Gastroesophageal sphincter (tissue), 4 donors: ENCODE measurements at regions not wholly inside any gene's neighbourhood (a gene's known extent, or its start where the extent isn't known, plus 50 kb on each side); places are given as distances from the start of the nearest gene placed in this dataset.
"Not testable (repeated sequence)": the region's sequence is repeated elsewhere in the genome, so short reads cannot be mapped to it uniquely, and the experiment has no call there.

Experiments
- ATAC-seq: fragments of 150-250 bp; one replicate; pipeline ENCODE4 v1.9.1; 2016; ENCODE audit warnings: mild to moderate bottlenecking, moderate library complexity
- H3K27ac ChIP-seq, 4 donors: fragments of 200-600 bp; sonication (generic) in 3 of 4; 1 replicate in 3 of 4; 2 replicates in 1 of 4; pipeline ENCODE4 v1.5.1; 2016 to 2019
- H3K27me3 ChIP-seq: fragments of 200-600 bp; sonication (generic); one replicate; pipeline ENCODE4 v1.5.1; 2019
- H3K36me3 ChIP-seq, 2 donors: fragments of 200-600 bp; sonication (generic); one replicate each; pipeline ENCODE4 v1.5.1; 2019; ENCODE audit warnings: control low read depth in 1 of 2
- H3K4me1 ChIP-seq, 3 donors: fragments of 200-600 bp; sonication (generic); 1 replicate in 2 of 3; 2 replicates in 1 of 3; pipeline ENCODE4 v1.5.1; 2016 to 2019; ENCODE audit warnings: control low read depth in 2 of 3
- H3K4me3 ChIP-seq, 2 donors: fragments of 200-600 bp; sonication (generic); one replicate each; pipeline ENCODE4 v1.5.1; 2019; ENCODE audit warnings: mild to moderate bottlenecking in 1 of 2, moderate library complexity in 1 of 2
- H3K9me3 ChIP-seq, 3 donors: fragments of 200-600 bp; sonication (generic); one replicate each; pipeline ENCODE4 v1.5.1; 2017 to 2019; ENCODE audit warnings: control low read depth in 2 of 3
- EP300 ChIP-seq: sonication (generic); formaldehyde crosslinking; IDR thresholded peaks from one replicate; pipeline ENCODE4 v1.6.1; 2017; ENCODE audit warnings: antibody characterized with exemption, mild to moderate bottlenecking
- POLR2A ChIP-seq, 2 donors: fragments of 450-650 bp; IDR thresholded peaks; one replicate each; pipeline ENCODE4 v1.6.1; 2017; ENCODE audit warnings: antibody characterized with exemption in 2 of 2, mild to moderate bottlenecking in 2 of 2, moderate library complexity in 1 of 2
- POLR2AphosphoS5 ChIP-seq: sonication (generic); formaldehyde crosslinking; IDR thresholded peaks from one replicate; pipeline ENCODE4 v1.6.1; 2017; ENCODE audit warnings: antibody characterized with exemption
- WGBS, 2 donors: methylation state at CpG; one replicate each; pipeline ENCODE4 v1.1.5; 2018; ENCODE audit warnings: low coverage in 1 of 2; 5-methylcytosine and 5-hydroxymethylcytosine counted together
- TF ChIP-seq, protein P1 (sequence below), 4 experiments: fragments of 200-600 bp in 2 of 4; fragments of 450-650 bp in 2 of 4; sonication (generic) in 1 of 4; IDR thresholded peaks; one replicate each; pipeline ENCODE4 v1.5.1; 2017 to 2019; ENCODE audit warnings: antibody characterized with exemption in 4 of 4, mild to moderate bottlenecking in 2 of 4, moderate library complexity in 2 of 4

DNA sequence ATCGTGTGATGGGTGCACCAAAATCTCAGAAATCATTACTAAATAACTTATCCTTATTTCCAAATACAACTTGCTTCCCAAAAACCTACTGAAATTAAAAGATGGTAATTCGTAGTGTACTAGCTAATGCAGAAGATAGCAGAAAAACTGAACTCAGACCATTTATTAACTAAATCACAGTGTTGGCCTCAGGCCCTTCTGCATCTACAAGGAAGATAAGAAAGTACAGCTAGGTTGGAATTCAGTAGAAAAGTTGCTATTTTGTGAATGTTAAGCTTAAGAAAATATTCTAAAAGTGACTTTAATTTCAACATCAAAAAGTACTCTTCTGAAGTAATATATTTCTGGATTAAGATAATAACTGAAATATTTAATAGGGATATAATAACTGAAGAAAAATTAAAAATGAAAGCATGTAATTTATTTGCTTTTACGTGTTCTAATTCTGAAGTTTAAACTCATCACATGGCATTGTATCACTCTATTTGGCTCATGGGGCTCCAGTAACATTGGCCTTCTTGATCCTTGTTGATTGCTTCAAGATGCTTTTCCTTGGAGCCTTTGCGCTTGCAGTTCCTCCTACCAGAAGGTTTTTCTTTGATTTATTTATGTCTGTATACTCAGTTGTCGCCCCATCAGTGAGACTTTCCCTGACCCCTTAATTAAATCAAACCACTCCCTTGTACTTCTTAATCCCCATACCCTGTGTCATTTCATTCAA, 847.9 kb upstream of the ANO3 start:
- TF ChIP-seq EP300, result no peak
- TF ChIP-seq, protein P1, sequence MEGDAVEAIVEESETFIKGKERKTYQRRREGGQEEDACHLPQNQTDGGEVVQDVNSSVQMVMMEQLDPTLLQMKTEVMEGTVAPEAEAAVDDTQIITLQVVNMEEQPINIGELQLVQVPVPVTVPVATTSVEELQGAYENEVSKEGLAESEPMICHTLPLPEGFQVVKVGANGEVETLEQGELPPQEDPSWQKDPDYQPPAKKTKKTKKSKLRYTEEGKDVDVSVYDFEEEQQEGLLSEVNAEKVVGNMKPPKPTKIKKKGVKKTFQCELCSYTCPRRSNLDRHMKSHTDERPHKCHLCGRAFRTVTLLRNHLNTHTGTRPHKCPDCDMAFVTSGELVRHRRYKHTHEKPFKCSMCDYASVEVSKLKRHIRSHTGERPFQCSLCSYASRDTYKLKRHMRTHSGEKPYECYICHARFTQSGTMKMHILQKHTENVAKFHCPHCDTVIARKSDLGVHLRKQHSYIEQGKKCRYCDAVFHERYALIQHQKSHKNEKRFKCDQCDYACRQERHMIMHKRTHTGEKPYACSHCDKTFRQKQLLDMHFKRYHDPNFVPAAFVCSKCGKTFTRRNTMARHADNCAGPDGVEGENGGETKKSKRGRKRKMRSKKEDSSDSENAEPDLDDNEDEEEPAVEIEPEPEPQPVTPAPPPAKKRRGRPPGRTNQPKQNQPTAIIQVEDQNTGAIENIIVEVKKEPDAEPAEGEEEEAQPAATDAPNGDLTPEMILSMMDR (IDR thresholded peaks at IDR 0.05), result no peak
- TF ChIP-seq POLR2A (IDR thresholded peaks at IDR 0.05), result no peak
- no peak for TF ChIP-seq POLR2AphosphoS5
- Histone ChIP-seq H3K27me3 (no peaks in the 10 kb centered on the region), H3K27ac (no peak overlapping the region), H3K4me1 (no peaks in the 10 kb centered on the region), H3K9me3 (no peaks in the 10 kb centered on the region), H3K36me3 (no peaks in the 10 kb centered on the region), H3K4me3 (no peak overlapping the region)
- 66% methylated on average over 5 of the region's 5 CpGs for WGBS, 2 donors
- no peak for ATAC-seq

DNA sequence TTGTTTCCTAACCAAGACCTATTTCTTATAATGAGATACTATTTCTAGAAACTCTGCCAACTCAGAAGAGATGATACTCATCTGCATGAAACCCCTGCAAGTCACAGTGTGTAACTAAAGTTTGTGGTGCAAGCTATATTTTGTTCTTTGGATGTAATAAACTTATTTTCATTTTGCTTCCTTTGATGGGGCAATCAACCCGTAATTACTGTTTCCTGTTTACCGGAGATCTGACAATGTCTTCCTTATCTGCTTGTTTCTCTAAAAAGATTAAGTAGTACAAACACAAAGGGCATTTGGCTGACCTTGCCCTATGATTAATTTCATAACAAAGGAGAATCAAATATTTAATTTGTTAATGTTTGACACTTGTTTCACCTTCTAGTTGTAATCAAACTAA, 846.6 kb upstream of the ANO3 start:
- Histone ChIP-seq H3K36me3 (no peaks in the 10 kb centered on the region), H3K4me3 (no peak overlapping the region), H3K27ac (no peak overlapping the region), H3K27me3 (no peaks in the 10 kb centered on the region), H3K4me1 (no peaks in the 10 kb centered on the region), H3K9me3 (no peaks in the 10 kb centered on the region)
- TF ChIP-seq, protein P1 (IDR thresholded peaks at IDR 0.05), result no peak
- no peak for TF ChIP-seq POLR2A (IDR thresholded peaks at IDR 0.05)
- TF ChIP-seq POLR2AphosphoS5, result no peak
- TF ChIP-seq EP300, result no peak
- no peak for ATAC-seq
- 21 to 26% methylated on average over 2 of the region's 2 CpGs for WGBS, 2 donors

DNA sequence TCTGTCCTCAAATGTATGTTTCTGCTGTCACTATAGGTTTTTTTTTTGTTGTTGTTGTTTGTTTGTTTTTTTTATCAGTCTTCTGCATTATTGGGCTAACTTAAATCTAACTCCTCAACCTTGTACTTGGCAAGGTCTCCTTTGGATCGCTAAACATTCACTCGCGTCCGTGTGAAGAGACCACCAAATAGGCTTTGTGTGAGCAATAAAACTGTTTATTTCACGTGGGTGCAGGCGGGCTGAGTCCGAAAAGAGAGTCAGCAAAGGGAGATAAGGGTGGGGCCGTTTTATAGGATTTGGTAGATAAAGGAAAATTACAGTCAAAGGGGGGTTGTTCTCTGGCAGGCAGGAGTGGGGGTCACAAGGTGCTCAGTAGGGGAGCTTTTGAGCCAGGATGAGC, 845.6 kb upstream of the ANO3 start:
- WGBS, 2 donors, result 79 to 80% methylated on average over 8 of the region's 8 CpGs
- not testable (repeated sequence) for H3K36me3 ChIP-seq, H3K4me1 ChIP-seq, H3K27ac ChIP-seq, H3K9me3 ChIP-seq, H3K27me3 ChIP-seq, ATAC-seq, H3K4me3 ChIP-seq

DNA sequence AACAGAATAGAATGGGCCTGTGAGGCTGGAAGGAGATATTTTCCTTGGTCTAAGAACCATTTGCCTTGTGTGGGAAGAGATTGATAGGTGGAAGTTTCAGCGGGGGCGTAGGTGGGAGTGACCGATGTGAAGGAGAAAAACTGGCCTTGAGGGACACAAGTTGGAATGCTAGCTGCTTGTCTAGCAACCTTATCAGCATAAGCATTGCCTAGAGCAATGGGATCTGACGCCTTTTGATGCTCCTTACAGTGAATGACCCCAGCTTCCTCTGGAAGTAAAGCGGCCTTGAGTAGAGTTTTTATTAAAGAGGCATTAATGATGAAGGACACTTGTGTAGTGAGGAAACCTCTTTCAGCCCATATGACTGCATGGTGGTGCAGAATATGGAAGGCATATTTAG, 843.8 kb upstream of the ANO3 start:
- 80 to 86% methylated on average over 2 of the region's 5 CpGs for WGBS, 2 donors
- H3K4me3 ChIP-seq, ATAC-seq: not testable (repeated sequence)

DNA sequence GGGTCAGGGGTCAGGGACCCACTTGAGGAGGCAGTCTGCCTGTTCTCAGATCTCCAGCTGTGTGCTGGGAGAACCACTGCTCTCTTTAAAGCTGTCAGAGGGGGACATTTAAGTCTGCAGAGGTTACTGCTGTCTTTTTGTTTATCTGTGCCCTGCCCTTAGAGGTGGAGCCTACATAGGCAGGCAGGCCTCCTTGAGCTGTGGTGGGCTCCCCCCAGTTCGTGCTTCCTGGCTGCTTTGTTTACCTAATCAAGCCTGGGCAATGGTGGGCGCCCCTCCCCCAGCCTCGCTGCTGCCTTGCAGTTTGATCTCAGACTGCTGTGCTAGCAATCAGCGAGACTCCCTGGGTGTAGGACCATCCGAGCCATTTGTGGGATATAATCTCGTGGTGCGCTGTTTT, 830.5 kb upstream of the ANO3 start:
- ATAC-seq, H3K36me3 ChIP-seq, H3K4me1 ChIP-seq, H3K27ac ChIP-seq, H3K4me3 ChIP-seq, H3K27me3 ChIP-seq, H3K9me3 ChIP-seq: not testable (repeated sequence)
- WGBS, 2 donors, result no CpG with 5 or more reads among the region's 7 CpGs

More for the DNA sequence above, 843.8 kb upstream of the ANO3 start:
- H3K27me3 ChIP-seq, H3K4me1 ChIP-seq, H3K36me3 ChIP-seq, H3K27ac ChIP-seq, H3K9me3 ChIP-seq: not testable (repeated sequence)

DNA sequence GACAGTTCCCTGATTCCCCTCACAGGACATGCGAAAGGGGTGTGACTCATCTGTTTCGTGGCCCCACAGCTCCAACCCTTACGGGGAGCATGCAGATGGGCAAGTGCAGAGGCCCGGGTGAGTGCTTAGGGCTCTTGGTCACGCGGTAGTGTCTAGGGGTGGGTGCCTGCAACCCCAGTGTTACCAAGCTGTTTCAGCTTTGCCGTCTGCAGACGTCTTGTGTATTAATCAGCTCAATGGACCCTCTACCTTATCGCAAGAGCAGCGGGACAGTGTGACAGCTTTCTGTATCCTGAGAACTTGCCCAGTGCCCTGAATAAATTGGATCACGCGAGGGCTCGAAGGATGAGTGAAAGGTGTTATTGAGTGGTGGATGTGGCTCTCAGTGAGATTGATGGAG, 816.4 kb upstream of the ANO3 start:
- TF ChIP-seq POLR2AphosphoS5 (no peak), POLR2A (IDR thresholded peaks at IDR 0.05) (no peak)
- Histone ChIP-seq H3K36me3 (no peaks in the 10 kb centered on the region), H3K9me3 (no peaks in the 10 kb centered on the region), H3K27ac (no peak overlapping the region), H3K27me3 (no peaks in the 10 kb centered on the region), H3K4me3 (no peak overlapping the region), H3K4me1 (no peaks in the 10 kb centered on the region)
- no peak for ATAC-seq
- WGBS, 2 donors, result 92 to 93% methylated on average over 5 to 11 of the region's 13 CpGs

DNA sequence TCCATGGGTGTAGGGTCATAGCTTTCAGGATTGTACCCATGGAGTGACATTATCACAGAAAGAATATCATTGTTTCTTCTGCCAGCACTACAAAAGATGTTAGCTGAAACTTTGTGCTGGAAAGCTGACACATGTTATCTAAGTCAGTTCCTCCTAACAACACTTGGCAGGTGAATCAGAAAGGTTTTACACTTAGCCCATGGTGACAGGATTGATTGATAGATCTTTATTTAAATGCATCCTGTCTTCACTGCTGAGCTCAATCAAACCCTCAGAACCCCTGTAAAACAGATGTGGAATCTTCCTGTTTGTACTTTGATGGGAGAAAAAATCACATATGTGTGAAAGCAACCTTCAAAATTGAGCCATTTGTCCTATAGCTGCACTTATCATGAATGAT, 811.5 kb upstream of the ANO3 start:
- no peaks in the 10 kb centered on the region for H3K4me1 ChIP-seq
- no peak overlapping the region for H3K4me3 ChIP-seq
- no peak for ATAC-seq
- no peaks in the 10 kb centered on the region for H3K36me3 ChIP-seq
- no peaks in the 10 kb centered on the region for H3K27me3 ChIP-seq
- no peaks in the 10 kb centered on the region for H3K9me3 ChIP-seq
- TF ChIP-seq POLR2AphosphoS5 (no peak), EP300 (no peak), POLR2A (IDR thresholded peaks at IDR 0.05) (no peak)
- TF ChIP-seq, protein P1 (IDR thresholded peaks at IDR 0.05), result no peak
- H3K27ac ChIP-seq, result no peak overlapping the region
